WTC11 (cell line): ENCODE measurements at regions not wholly inside any gene's neighbourhood (a gene's known extent, or its start where the extent isn't known, plus 50 kb on each side); places are given as distances from the start of the nearest gene placed in this dataset.

ENCODE experiments used
- ATAC-seq: fragments of 200-7000 bp; cut with Tn5 transposase; 2 replicates; pipeline ENCODE4 v1.10.0; 2021; ENCODE audit warnings: mild to moderate bottlenecking, moderate library complexity
- CTCF ChIA-PET: fragments of 300-600 bp; sonication (Branson Sonifier 250); formaldehyde crosslinking; loops from one replicate; lab custom pipeline; 2021; ENCODE audit warnings: antibody characterized with exemption; lab: Charles Lee
- POLR2A ChIA-PET: fragments of 350-600 bp; sonication (Branson Sonifier 250); formaldehyde crosslinking; loops from one replicate; lab custom pipeline; 2021; ENCODE audit warnings: antibody characterized with exemption; lab: Charles Lee
- DNase-seq: peaks from one replicate; pipeline ENCODE4 v3.0.0; 2021; ENCODE audit warnings: low spot score
- H3K27ac Mint-ChIP-seq: 2 replicates; pipeline ENCODE4 v1.8.0; 2021; ENCODE audit warnings: mixed read lengths
- H3K27me3 Mint-ChIP-seq: 2 replicates; pipeline ENCODE4 v1.8.0; 2021; ENCODE audit warnings: low read depth, mild to moderate bottlenecking, moderate library complexity, mixed read lengths
- H3K36me3 Mint-ChIP-seq: 2 replicates; pipeline ENCODE4 v1.8.0; 2021; ENCODE audit warnings: mixed read lengths
- H3K4me1 Mint-ChIP-seq: 2 replicates; pipeline ENCODE4 v1.8.0; 2022; ENCODE audit warnings: mixed read lengths
- H3K4me3 Mint-ChIP-seq: 2 replicates; pipeline ENCODE4 v1.8.0; 2021; ENCODE audit warnings: mild to moderate bottlenecking, moderate library complexity, mixed read lengths
- H3K9me3 Mint-ChIP-seq: 2 replicates; pipeline ENCODE4 v1.8.0; 2021; ENCODE audit warnings: mixed read lengths
- ELF4 ChIP-seq: sonication (generic); formaldehyde crosslinking; IDR thresholded peaks from 2 replicates; pipeline ENCODE4 v1.8.1; 2022; ENCODE audit warnings: low read depth, mild to moderate bottlenecking, moderate library complexity, missing genetic modification reagents
- FOXJ3 ChIP-seq: sonication (generic); formaldehyde crosslinking; IDR thresholded peaks from 2 replicates; pipeline ENCODE4 v1.9.0; 2021; ENCODE audit warnings: missing genetic modification reagents, mild to moderate bottlenecking, borderline replicate concordance
- GABPB1 ChIP-seq: sonication (generic); formaldehyde crosslinking; IDR thresholded peaks from 2 replicates; pipeline ENCODE4 v1.8.1; 2023; ENCODE audit warnings: mild to moderate bottlenecking, missing genetic modification reagents
- NFATC4 ChIP-seq: fragments of 250-450 bp; sonication (Bioruptor Pico); IDR thresholded peaks from 2 replicates; pipeline ENCODE4 v1.9.0; 2021; ENCODE audit warnings: mild to moderate bottlenecking
- NFYB ChIP-seq: sonication (generic); formaldehyde crosslinking; conservative IDR thresholded peaks from 2 replicates; pipeline ENCODE4 v1.8.0; 2022; ENCODE audit warnings: low read depth, missing genetic modification reagents
- PRRX2 ChIP-seq: fragments of 250-450 bp; sonication (Bioruptor Pico); IDR thresholded peaks from 2 replicates; pipeline ENCODE4 v1.8.0; 2021; ENCODE audit warnings: mild to moderate bottlenecking
- RELA ChIP-seq: sonication (generic); formaldehyde crosslinking; IDR thresholded peaks from 2 replicates; pipeline ENCODE4 v1.8.1; 2022; ENCODE audit warnings: missing genetic modification reagents, mild to moderate bottlenecking, borderline replicate concordance
- RORB ChIP-seq: fragments of 250-450 bp; sonication (Bioruptor Pico); IDR thresholded peaks from 2 replicates; pipeline ENCODE4 v1.9.0; 2021; ENCODE audit warnings: mild to moderate bottlenecking
- TEAD4 ChIP-seq: sonication (generic); formaldehyde crosslinking; IDR thresholded peaks from 2 replicates; pipeline ENCODE4 v1.8.0; 2022; ENCODE audit warnings: mild to moderate bottlenecking, missing genetic modification reagents
- ZNF121 ChIP-seq: sonication (generic); formaldehyde crosslinking; IDR thresholded peaks from 2 replicates; pipeline ENCODE4 v1.8.0; 2023; ENCODE audit warnings: missing genetic modification reagents
- ZNF232 ChIP-seq: sonication (generic); formaldehyde crosslinking; IDR thresholded peaks from 2 replicates; pipeline ENCODE4 v1.8.0; 2022; ENCODE audit warnings: mild to moderate bottlenecking, missing genetic modification reagents
- TF ChIP-seq, protein P1 (sequence below): sonication (generic); formaldehyde crosslinking; IDR thresholded peaks from 2 replicates; pipeline ENCODE4 v1.8.1; 2023; ENCODE audit warnings: mild to moderate bottlenecking, missing genetic modification reagents, borderline replicate concordance
- TF ChIP-seq, protein P2 (sequence below): sonication (generic); formaldehyde crosslinking; IDR thresholded peaks from 2 replicates; pipeline ENCODE4 v1.8.1; 2023; ENCODE audit warnings: mild to moderate bottlenecking, missing genetic modification reagents, moderate library complexity
- TF ChIP-seq, protein P3 (sequence below): sonication (generic); formaldehyde crosslinking; IDR thresholded peaks from 2 replicates; pipeline ENCODE4 v1.8.0; 2022; ENCODE audit warnings: missing genetic modification reagents
- TF ChIP-seq, protein P4 (sequence below): sonication (generic); formaldehyde crosslinking; IDR thresholded peaks from 2 replicates; pipeline ENCODE4 v1.8.1; 2022; ENCODE audit warnings: low read depth, missing genetic modification reagents, borderline replicate concordance

DNA sequence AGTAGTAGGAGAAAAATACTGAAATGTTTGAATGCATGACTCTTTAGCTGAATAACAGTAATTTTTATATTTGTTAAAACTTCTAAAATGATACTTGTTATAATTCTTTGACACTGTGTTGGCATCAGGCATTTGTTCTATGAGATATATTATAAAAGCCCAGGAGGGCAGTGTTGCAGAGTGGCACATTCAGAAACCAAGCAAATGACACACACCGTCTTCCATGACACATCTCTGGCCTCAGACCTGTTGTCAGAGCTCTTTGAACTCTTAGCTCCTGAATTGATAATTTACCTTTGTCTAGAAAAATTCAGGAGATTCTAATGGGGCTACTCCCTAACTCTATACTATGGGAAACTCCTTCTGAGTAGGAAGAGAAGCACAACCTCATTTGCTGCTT is 62.4 kb upstream of the MDFIC start:
- CTCF ChIA-PET = no interaction called here
- POLR2A ChIA-PET = no interaction called here

DNA sequence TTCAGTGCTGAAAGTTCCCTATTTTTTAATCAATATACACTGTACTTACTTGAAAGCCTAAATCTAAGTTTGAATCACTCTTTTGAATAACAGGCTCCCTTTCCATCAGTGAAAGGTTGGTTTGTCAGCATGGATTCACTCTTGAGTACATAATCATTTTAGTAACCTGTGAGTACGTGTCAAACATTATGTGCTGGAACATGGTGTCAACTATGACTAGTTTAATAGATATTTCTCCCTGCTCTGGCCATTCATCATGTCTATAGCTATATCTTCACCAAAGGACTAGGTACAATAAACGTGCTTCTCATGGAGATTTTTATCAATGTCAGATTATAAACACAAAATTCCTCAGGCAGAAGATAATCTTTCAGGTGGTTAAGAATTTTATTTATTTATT is 61.7 kb upstream of the MDFIC start:
- ATAC-seq = no peak
- no peaks in the 10 kb centered on the region for H3K36me3 Mint-ChIP-seq

More for the DNA sequence above, 62.4 kb upstream of the MDFIC start:
- H3K9me3 Mint-ChIP-seq = no peaks in the 10 kb centered on the region
- no peak overlapping the region for H3K27ac Mint-ChIP-seq
- no peak overlapping the region for H3K4me3 Mint-ChIP-seq
- no peak for ATAC-seq
- no peak for TF ChIP-seq PRRX2 (CRISPR knock-in tag)
- TF ChIP-seq GABPB1 (CRISPR knock-in tag) = no peak
- no peak for TF ChIP-seq ELF4
- no peaks in the 10 kb centered on the region for H3K27me3 Mint-ChIP-seq
- DNase-seq = no peak
- no peaks in the 10 kb centered on the region for H3K36me3 Mint-ChIP-seq
- peaks cover 32% of the 10 kb centered on the region for H3K4me1 Mint-ChIP-seq

DNA sequence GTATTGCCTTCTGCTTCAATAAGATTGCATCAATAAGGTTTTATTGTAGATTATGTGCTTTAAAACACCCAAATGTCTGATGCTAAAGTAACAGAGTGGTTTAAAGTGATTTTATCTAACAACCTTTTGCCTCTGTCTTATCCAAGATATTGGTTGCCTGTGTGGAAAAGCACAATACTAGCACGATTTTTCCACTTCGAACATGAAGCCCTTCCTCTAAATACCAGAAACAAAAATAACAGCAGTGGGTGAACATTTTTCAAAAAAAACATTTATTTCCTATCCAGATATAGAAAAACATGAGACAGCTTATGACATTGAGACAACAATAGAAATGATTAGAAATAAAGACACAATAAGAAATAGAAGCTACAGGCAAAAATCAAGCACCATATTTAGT is 59.5 kb upstream of the MDFIC start:
- Mint-ChIP-seq H3K9me3 (no peaks in the 10 kb centered on the region), H3K4me1 (peaks cover 16% of the 10 kb centered on the region), H3K27ac (no peak overlapping the region), H3K4me3 (no peak overlapping the region)
- no peak for DNase-seq
- CTCF ChIA-PET = no interaction called here
- POLR2A ChIA-PET = no interaction called here
- TF ChIP-seq TEAD4 (no peak), ZNF232 (CRISPR knock-in tag) (no peak), RORB (CRISPR knock-in tag) (no peak)
- TF ChIP-seq, protein P1, sequence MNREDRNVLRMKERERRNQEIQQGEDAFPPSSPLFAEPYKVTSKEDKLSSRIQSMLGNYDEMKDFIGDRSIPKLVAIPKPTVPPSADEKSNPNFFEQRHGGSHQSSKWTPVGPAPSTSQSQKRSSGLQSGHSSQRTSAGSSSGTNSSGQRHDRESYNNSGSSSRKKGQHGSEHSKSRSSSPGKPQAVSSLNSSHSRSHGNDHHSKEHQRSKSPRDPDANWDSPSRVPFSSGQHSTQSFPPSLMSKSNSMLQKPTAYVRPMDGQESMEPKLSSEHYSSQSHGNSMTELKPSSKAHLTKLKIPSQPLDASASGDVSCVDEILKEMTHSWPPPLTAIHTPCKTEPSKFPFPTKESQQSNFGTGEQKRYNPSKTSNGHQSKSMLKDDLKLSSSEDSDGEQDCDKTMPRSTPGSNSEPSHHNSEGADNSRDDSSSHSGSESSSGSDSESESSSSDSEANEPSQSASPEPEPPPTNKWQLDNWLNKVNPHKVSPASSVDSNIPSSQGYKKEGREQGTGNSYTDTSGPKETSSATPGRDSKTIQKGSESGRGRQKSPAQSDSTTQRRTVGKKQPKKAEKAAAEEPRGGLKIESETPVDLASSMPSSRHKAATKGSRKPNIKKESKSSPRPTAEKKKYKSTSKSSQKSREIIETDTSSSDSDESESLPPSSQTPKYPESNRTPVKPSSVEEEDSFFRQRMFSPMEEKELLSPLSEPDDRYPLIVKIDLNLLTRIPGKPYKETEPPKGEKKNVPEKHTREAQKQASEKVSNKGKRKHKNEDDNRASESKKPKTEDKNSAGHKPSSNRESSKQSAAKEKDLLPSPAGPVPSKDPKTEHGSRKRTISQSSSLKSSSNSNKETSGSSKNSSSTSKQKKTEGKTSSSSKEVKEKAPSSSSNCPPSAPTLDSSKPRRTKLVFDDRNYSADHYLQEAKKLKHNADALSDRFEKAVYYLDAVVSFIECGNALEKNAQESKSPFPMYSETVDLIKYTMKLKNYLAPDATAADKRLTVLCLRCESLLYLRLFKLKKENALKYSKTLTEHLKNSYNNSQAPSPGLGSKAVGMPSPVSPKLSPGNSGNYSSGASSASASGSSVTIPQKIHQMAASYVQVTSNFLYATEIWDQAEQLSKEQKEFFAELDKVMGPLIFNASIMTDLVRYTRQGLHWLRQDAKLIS (CRISPR knock-in tag) = no peak
- TF ChIP-seq, protein P2, sequence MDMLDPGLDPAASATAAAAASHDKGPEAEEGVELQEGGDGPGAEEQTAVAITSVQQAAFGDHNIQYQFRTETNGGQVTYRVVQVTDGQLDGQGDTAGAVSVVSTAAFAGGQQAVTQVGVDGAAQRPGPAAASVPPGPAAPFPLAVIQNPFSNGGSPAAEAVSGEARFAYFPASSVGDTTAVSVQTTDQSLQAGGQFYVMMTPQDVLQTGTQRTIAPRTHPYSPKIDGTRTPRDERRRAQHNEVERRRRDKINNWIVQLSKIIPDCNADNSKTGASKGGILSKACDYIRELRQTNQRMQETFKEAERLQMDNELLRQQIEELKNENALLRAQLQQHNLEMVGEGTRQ (CRISPR knock-in tag) = no peak
- TF ChIP-seq, all 79 proteins: peak for 0
- Mint-ChIP-seq H3K27me3 (no peaks in the 10 kb centered on the region), H3K36me3 (no peaks in the 10 kb centered on the region)
- ATAC-seq = no peak

More for the DNA sequence above, 61.7 kb upstream of the MDFIC start:
- Mint-ChIP-seq H3K9me3 (no peaks in the 10 kb centered on the region), H3K4me1 (peaks cover 31% of the 10 kb centered on the region)
- ChIA-PET POLR2A (no interaction called here), CTCF (no interaction called here)
- TF ChIP-seq RELA (CRISPR knock-in tag) (no peak), ZNF121 (CRISPR knock-in tag) (no peak)
- TF ChIP-seq, all 79 proteins: peak for 0
- H3K27ac Mint-ChIP-seq = no peak overlapping the region
- no peaks in the 10 kb centered on the region for H3K27me3 Mint-ChIP-seq
- no peak for DNase-seq
- H3K4me3 Mint-ChIP-seq = no peak overlapping the region

DNA sequence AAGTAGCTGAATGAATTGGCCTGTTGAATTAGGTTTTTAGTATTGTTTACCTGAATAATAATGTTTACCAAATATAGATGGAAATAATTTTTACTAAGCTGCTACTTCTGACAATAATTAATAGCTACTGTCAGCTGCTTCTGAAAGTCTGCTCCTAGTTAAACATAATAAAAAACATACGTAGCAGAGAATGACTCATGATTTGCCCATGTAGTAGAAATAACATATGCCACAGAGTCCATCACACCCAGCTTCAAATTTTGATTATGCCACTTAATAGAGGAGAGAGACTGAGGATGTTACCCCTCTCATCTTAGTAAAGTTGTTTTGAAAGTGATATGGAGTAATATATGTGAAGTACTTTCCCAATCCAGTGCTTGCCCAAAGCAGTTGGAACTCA is 57.6 kb upstream of the MDFIC start:
- H3K9me3 Mint-ChIP-seq = no peaks in the 10 kb centered on the region
- DNase-seq = no peak
- no peak overlapping the region for H3K4me3 Mint-ChIP-seq
- no peaks in the 10 kb centered on the region for H3K27me3 Mint-ChIP-seq
- POLR2A ChIA-PET = interaction anchor here (1.0 kb wide), 1 partner anchor 79 kb away, joined by 3 read pairs; no protein-coding TSS in a partner anchor
- no peaks in the 10 kb centered on the region for H3K4me1 Mint-ChIP-seq
- no peak overlapping the region for H3K27ac Mint-ChIP-seq
- CTCF ChIA-PET = interaction anchor here (1.0 to 1.7 kb wide), 4 partner anchors 10 to 783 kb away, joined by 3 to 6 read pairs (median 4); no protein-coding TSS in a partner anchor
- no peaks in the 10 kb centered on the region for H3K36me3 Mint-ChIP-seq
- no peak for ATAC-seq
- TF ChIP-seq, protein P3, sequence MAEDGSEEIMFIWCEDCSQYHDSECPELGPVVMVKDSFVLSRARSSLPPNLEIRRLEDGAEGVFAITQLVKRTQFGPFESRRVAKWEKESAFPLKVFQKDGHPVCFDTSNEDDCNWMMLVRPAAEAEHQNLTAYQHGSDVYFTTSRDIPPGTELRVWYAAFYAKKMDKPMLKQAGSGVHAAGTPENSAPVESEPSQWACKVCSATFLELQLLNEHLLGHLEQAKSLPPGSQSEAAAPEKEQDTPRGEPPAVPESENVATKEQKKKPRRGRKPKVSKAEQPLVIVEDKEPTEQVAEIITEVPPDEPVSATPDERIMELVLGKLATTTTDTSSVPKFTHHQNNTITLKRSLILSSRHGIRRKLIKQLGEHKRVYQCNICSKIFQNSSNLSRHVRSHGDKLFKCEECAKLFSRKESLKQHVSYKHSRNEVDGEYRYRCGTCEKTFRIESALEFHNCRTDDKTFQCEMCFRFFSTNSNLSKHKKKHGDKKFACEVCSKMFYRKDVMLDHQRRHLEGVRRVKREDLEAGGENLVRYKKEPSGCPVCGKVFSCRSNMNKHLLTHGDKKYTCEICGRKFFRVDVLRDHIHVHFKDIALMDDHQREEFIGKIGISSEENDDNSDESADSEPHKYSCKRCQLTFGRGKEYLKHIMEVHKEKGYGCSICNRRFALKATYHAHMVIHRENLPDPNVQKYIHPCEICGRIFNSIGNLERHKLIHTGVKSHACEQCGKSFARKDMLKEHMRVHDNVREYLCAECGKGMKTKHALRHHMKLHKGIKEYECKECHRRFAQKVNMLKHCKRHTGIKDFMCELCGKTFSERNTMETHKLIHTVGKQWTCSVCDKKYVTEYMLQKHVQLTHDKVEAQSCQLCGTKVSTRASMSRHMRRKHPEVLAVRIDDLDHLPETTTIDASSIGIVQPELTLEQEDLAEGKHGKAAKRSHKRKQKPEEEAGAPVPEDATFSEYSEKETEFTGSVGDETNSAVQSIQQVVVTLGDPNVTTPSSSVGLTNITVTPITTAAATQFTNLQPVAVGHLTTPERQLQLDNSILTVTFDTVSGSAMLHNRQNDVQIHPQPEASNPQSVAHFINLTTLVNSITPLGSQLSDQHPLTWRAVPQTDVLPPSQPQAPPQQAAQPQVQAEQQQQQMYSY (CRISPR knock-in tag) = no peak
- TF ChIP-seq ELF4 = no peak
- TF ChIP-seq, protein P4, sequence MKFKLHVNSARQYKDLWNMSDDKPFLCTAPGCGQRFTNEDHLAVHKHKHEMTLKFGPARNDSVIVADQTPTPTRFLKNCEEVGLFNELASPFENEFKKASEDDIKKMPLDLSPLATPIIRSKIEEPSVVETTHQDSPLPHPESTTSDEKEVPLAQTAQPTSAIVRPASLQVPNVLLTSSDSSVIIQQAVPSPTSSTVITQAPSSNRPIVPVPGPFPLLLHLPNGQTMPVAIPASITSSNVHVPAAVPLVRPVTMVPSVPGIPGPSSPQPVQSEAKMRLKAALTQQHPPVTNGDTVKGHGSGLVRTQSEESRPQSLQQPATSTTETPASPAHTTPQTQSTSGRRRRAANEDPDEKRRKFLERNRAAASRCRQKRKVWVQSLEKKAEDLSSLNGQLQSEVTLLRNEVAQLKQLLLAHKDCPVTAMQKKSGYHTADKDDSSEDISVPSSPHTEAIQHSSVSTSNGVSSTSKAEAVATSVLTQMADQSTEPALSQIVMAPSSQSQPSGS (CRISPR knock-in tag) = no peak
- TF ChIP-seq NFATC4 = no peak
- no peak for TF ChIP-seq NFYB (CRISPR knock-in tag)
- TF ChIP-seq, protein P1 (CRISPR knock-in tag) = no peak
- TF ChIP-seq FOXJ3 (CRISPR knock-in tag) = no peak
